ENCODE measurements at regions not wholly inside any gene's neighbourhood (a gene's known extent, or its start where the extent isn't known, plus 50 kb on each side); places are given as distances from the start of the nearest gene placed in this dataset.

GRCh38 chr3:106208251-106208650, 339.4 kb upstream of the CBLB start:
- H3K27ac ChIP-seq = no peak overlapping the region
- TF ChIP-seq CTCF (conservative IDR thresholded peaks at IDR 0.05) (no peak), ZFX (IDR thresholded peaks at IDR 0.05) (no peak)

- no peak for TF ChIP-seq ZFX (IDR thresholded peaks at IDR 0.05)
- TF ChIP-seq CTCF (conservative IDR thresholded peaks at IDR 0.05) = peak; percentile 43
Observed at GRCh38 chr3:106208967-106209366, 340.2 kb upstream of the CBLB start.

GRCh38 chr3:106209482-106209881, 340.7 kb upstream of the CBLB start:
- H3K27ac ChIP-seq = no peak overlapping the region
- TF ChIP-seq CTCF (conservative IDR thresholded peaks at IDR 0.05) (no peak), ZFX (IDR thresholded peaks at IDR 0.05) (no peak)

More at GRCh38 chr3:106208967-106209366, 340.2 kb upstream of the CBLB start:
- no peak overlapping the region for H3K27ac ChIP-seq

- no peak for TF ChIP-seq ZFX (IDR thresholded peaks at IDR 0.05)
- no peak for TF ChIP-seq CTCF (conservative IDR thresholded peaks at IDR 0.05)
- no peak overlapping the region for H3K27ac ChIP-seq
Observed at GRCh38 chr3:106210923-106211322, 342.1 kb upstream of the CBLB start.

- H3K27ac ChIP-seq = no peak overlapping the region
- TF ChIP-seq ZFX (IDR thresholded peaks at IDR 0.05) (no peak), CTCF (conservative IDR thresholded peaks at IDR 0.05) (no peak)
Observed at GRCh38 chr3:106212665-106213222, 343.9 kb upstream of the CBLB start.

- no peak for TF ChIP-seq CTCF (conservative IDR thresholded peaks at IDR 0.05)
- no peak for TF ChIP-seq ZFX (IDR thresholded peaks at IDR 0.05)
- H3K27ac ChIP-seq = no peak overlapping the region
Observed at GRCh38 chr3:106213954-106214353, 345.1 kb upstream of the CBLB start.

GRCh38 chr3:106214641-106215040, 345.8 kb upstream of the CBLB start:
- no peak overlapping the region for H3K27ac ChIP-seq
- TF ChIP-seq CTCF (conservative IDR thresholded peaks at IDR 0.05) = no peak
- no peak for TF ChIP-seq ZFX (IDR thresholded peaks at IDR 0.05)
